ENCODE measurements at regions not wholly inside any gene's neighbourhood (a gene's known extent, or its start where the extent isn't known, plus 50 kb on each side); places are given as distances from the start of the nearest gene placed in this dataset.

- Histone ChIP-seq H3K27ac (ENCODE audit: low read depth, low read length) (no peak overlapping the region), H3K4me3 (ENCODE audit: low read length) (no peak overlapping the region), H3K27me3 (ENCODE audit: control insufficient read depth, insufficient read depth, low read length, poor library complexity, severe bottlenecking) (no peaks in the 10 kb centered on the region), H3K9me3 (ENCODE audit: control insufficient read depth, low read length) (peaks cover 18% of the 10 kb centered on the region), H3K4me1 (ENCODE audit: control insufficient read depth, insufficient read depth, low read length) (peaks cover 18% of the 10 kb centered on the region), H3K9ac (ENCODE audit: extremely low read depth, low read length, poor library complexity, severe bottlenecking) (no peak overlapping the region), H3K36me3 (ENCODE audit: control insufficient read depth, insufficient read depth, low read length) (no peaks in the 10 kb centered on the region)
- H3K4me3 Mint-ChIP-seq = no peak overlapping the region
- no peaks in the 10 kb centered on the region for H3K27me3 Mint-ChIP-seq (ENCODE audit: insufficient read depth)
- H3K36me3 Mint-ChIP-seq (ENCODE audit: low read depth) = no peaks in the 10 kb centered on the region
- DNase-seq = no peak
- peaks cover 37% of the 10 kb centered on the region for H3K4me1 Mint-ChIP-seq
- H3K27ac Mint-ChIP-seq = no peak overlapping the region
- H3K9me3 Mint-ChIP-seq = peaks cover 14% of the 10 kb centered on the region
- WGBS, 2 experiments (ENCODE audit: insufficient coverage in 1 of 2, insufficient read length in 1 of 2) = 92 to 93% methylated on average over 5 to 7 of the region's 7 CpGs
- TF ChIP-seq, protein P1, sequence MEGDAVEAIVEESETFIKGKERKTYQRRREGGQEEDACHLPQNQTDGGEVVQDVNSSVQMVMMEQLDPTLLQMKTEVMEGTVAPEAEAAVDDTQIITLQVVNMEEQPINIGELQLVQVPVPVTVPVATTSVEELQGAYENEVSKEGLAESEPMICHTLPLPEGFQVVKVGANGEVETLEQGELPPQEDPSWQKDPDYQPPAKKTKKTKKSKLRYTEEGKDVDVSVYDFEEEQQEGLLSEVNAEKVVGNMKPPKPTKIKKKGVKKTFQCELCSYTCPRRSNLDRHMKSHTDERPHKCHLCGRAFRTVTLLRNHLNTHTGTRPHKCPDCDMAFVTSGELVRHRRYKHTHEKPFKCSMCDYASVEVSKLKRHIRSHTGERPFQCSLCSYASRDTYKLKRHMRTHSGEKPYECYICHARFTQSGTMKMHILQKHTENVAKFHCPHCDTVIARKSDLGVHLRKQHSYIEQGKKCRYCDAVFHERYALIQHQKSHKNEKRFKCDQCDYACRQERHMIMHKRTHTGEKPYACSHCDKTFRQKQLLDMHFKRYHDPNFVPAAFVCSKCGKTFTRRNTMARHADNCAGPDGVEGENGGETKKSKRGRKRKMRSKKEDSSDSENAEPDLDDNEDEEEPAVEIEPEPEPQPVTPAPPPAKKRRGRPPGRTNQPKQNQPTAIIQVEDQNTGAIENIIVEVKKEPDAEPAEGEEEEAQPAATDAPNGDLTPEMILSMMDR (conservative IDR thresholded peaks at IDR 0.05) = no peak
Measured at GRCh38 chr20:60695226-60696000, 556.6 kb upstream of the CDH4 start.

DNA sequence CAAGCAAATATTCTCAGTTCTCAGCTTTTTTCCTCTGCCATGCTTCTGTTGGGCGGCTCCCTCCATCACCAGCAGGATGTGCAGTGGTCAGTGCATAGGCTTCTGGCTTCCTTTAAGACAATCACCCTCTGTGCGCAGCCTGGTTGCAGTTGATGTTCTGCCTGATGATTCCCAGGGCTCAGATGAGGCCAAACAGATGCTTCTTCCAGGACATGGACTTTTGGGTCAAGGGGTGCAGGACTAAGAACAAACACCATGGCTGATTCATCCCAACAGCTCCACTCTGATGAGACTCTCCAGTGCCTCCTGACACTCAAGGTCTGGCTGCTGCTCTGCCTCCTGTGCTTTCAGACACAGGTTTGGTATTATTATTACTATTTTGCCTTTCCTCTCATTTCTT lies 554.8 kb upstream of the CDH4 start:
- H3K27me3 Mint-ChIP-seq (ENCODE audit: insufficient read depth) = no peaks in the 10 kb centered on the region
- Histone ChIP-seq H3K27ac (ENCODE audit: low read depth, low read length) (no peak overlapping the region), H3K9ac (ENCODE audit: extremely low read depth, low read length, poor library complexity, severe bottlenecking) (no peak overlapping the region), H3K36me3 (ENCODE audit: control insufficient read depth, insufficient read depth, low read length) (no peaks in the 10 kb centered on the region), H3K9me3 (ENCODE audit: control insufficient read depth, low read length) (peaks cover 18% of the 10 kb centered on the region), H3K27me3 (ENCODE audit: control insufficient read depth, insufficient read depth, low read length, poor library complexity, severe bottlenecking) (no peaks in the 10 kb centered on the region), H3K4me3 (ENCODE audit: low read length) (no peak overlapping the region), H3K4me1 (ENCODE audit: control insufficient read depth, insufficient read depth, low read length) (peaks cover 15% of the 10 kb centered on the region)
- TF ChIP-seq, protein P1 (conservative IDR thresholded peaks at IDR 0.05) = no peak
- DNase-seq = no peak
- peaks cover 14% of the 10 kb centered on the region for H3K9me3 Mint-ChIP-seq
- H3K4me3 Mint-ChIP-seq = no peak overlapping the region
- H3K36me3 Mint-ChIP-seq (ENCODE audit: low read depth) = no peaks in the 10 kb centered on the region
- H3K27ac Mint-ChIP-seq = no peak overlapping the region
- WGBS, 2 experiments (ENCODE audit: insufficient coverage in 1 of 2, insufficient read length in 1 of 2) = 81 to 95% methylated on average over 2 of the region's 2 CpGs
- peaks cover 24% of the 10 kb centered on the region for H3K4me1 Mint-ChIP-seq

DNA sequence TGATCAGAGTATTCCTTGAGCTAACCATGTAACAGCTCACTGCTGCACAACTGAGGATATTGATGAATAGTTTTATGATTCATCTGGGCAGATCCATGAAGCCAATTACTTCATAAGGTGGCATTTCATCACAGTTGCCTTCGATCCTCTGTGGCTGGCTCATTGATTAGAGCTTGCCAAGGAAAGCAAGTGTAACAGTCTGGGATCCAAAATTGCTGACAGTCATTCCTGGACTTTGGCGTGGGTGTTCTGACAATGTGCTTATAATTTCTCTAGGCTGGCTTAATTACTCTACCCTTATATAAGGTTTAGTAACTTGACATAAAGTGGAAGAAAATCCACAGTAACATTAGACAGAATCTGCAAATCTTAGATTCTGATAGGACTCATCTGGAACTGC lies 551.3 kb upstream of the CDH4 start:
- H3K4me3 Mint-ChIP-seq = no peak overlapping the region
- H3K36me3 Mint-ChIP-seq (ENCODE audit: low read depth) = no peaks in the 10 kb centered on the region
- H3K27me3 Mint-ChIP-seq (ENCODE audit: insufficient read depth) = no peaks in the 10 kb centered on the region
- Histone ChIP-seq H3K9ac (ENCODE audit: extremely low read depth, low read length, poor library complexity, severe bottlenecking) (no peak overlapping the region), H3K4me3 (ENCODE audit: low read length) (no peak overlapping the region), H3K9me3 (ENCODE audit: control insufficient read depth, low read length) (peaks cover 18% of the 10 kb centered on the region), H3K4me1 (ENCODE audit: control insufficient read depth, insufficient read depth, low read length) (peaks cover 5% of the 10 kb centered on the region), H3K27ac (ENCODE audit: low read depth, low read length) (no peak overlapping the region), H3K27me3 (ENCODE audit: control insufficient read depth, insufficient read depth, low read length, poor library complexity, severe bottlenecking) (no peaks in the 10 kb centered on the region), H3K36me3 (ENCODE audit: control insufficient read depth, insufficient read depth, low read length) (no peaks in the 10 kb centered on the region)
- no peak overlapping the region for H3K27ac Mint-ChIP-seq
- DNase-seq = no peak
- TF ChIP-seq, protein P1 (conservative IDR thresholded peaks at IDR 0.05) = no peak
- H3K4me1 Mint-ChIP-seq = peaks cover 9% of the 10 kb centered on the region
- H3K9me3 Mint-ChIP-seq = peaks cover 14% of the 10 kb centered on the region
- WGBS, 2 experiments (ENCODE audit: insufficient coverage in 1 of 2, insufficient read length in 1 of 2) = 88 to 93% methylated on average over 2 of the region's 2 CpGs

All from endodermal cell (in vitro differentiated cells).